Coronary artery (tissue), 2 donors: ENCODE measurements at regions not wholly inside any gene's neighbourhood (a gene's known extent, or its start where the extent isn't known, plus 50 kb on each side); places are given as distances from the start of the nearest gene placed in this dataset.

Experiments
- DNase-seq: peaks from one replicate; pipeline ENCODE4 v3.0.0-alpha.2; 2017; ENCODE audit warnings: low spot score
- H3K27ac ChIP-seq, 2 donors: fragments of 200-600 bp; sonication (generic); one replicate each; pipeline ENCODE4 v1.5.1; 2016 to 2019
- H3K4me3 ChIP-seq: fragments of 200-600 bp; sonication (generic); 2 replicates; pipeline ENCODE4 v1.5.1; 2016; ENCODE audit warnings: mild to moderate bottlenecking, moderate library complexity
- TF ChIP-seq, protein P1 (sequence below): fragments of 200-600 bp; sonication (generic); IDR thresholded peaks from one replicate; pipeline ENCODE4 v1.5.1; 2019; ENCODE audit warnings: antibody characterized with exemption

DNA sequence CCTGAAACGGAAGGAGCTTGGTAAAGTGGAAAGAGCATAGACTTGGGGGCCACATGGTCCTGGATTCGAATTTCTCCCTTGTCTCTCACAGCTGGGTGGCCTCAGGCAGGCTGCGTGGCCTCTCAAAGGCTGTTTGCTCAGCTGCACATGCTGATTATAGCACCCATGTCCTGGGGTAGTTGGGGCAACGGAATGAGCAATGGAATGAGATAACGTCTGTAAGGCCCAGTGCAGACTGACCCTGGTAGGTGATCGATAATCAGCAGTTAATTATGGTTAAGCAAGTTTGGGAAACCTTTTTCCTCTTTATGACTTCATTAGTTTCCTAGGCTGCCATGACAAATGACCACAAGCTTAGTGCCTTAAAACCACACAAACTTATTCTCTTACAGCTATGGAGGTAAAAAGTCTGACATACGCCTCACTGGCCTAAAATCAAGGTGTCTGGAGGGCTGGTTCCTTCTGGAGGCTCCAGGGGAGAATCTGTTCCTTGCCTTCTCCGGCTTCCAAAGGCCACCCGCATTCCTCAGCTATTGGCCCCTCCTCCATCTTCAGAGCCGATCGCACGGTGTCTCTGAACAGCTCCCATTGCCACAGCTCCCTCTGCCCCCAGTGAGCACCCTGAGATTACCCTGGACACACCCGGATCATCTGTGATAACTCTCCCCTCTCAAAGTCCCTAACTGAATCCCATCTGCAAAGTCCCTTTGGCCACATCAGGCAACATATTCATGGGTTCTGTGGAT lies 294.9 kb upstream of the FOXF1 start:
- no peak overlapping the region for H3K4me3 ChIP-seq
- peak overlapping the region in 1 of 2 donors; percentile 28 for H3K27ac ChIP-seq
- no peak for DNase-seq
- TF ChIP-seq, protein P1, sequence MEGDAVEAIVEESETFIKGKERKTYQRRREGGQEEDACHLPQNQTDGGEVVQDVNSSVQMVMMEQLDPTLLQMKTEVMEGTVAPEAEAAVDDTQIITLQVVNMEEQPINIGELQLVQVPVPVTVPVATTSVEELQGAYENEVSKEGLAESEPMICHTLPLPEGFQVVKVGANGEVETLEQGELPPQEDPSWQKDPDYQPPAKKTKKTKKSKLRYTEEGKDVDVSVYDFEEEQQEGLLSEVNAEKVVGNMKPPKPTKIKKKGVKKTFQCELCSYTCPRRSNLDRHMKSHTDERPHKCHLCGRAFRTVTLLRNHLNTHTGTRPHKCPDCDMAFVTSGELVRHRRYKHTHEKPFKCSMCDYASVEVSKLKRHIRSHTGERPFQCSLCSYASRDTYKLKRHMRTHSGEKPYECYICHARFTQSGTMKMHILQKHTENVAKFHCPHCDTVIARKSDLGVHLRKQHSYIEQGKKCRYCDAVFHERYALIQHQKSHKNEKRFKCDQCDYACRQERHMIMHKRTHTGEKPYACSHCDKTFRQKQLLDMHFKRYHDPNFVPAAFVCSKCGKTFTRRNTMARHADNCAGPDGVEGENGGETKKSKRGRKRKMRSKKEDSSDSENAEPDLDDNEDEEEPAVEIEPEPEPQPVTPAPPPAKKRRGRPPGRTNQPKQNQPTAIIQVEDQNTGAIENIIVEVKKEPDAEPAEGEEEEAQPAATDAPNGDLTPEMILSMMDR, result no peak

DNA sequence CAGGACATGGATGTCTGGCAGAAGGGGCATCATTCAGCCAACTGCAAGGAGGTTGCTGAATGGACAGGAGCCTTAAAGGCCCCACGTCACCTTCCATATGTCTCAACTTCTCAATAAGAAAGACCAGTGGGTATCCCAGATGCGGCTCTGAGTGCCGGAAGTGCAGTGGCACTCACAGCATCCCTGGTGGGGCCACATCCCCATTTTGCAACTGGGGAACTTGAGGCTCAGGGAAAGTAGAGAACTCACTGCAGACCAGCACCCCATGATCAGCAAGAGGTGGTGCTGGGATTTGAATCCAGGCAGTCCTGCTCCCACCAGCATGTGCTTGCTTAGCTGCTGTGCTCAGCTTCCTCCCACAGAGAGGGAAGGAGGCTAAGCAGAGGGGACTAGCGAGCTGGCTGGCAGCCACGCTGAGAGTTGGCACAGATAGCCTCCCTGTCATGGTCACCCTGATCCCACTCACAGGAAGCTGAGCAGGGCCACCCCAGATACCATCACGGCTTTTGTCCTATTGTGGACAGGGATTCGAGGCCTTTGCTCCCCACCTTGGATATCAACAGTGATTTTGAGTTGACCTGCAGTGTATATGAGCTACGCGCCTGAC lies 294.2 kb upstream of the FOXF1 start:
- no peak overlapping the region for H3K4me3 ChIP-seq
- no peak for DNase-seq
- TF ChIP-seq, protein P1, result no peak
- H3K27ac ChIP-seq, result no peak overlapping the region

DNA sequence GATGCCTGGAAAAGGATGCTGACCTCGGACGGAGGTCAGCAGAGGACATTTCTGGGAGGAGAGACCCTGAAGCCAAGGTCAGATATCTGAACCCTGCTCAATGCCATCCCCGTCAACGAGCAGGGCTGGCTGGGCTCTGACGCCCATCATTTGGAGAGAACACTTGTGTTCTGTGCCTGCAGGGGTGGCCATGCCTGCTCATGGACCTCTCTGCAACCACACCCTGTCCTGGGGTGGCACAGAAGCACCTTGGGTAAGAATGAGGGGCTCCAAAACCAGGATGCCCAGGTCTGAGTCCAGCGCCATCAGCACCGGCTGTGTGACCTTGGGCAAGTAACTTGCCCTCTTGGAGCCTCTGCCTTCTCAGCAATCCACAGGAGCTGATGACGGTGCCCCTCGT lies 293.7 kb upstream of the FOXF1 start:
- TF ChIP-seq, protein P1, result no peak
- no peak for DNase-seq
- Histone ChIP-seq H3K4me3 (no peak overlapping the region), H3K27ac (no peak overlapping the region)

DNA sequence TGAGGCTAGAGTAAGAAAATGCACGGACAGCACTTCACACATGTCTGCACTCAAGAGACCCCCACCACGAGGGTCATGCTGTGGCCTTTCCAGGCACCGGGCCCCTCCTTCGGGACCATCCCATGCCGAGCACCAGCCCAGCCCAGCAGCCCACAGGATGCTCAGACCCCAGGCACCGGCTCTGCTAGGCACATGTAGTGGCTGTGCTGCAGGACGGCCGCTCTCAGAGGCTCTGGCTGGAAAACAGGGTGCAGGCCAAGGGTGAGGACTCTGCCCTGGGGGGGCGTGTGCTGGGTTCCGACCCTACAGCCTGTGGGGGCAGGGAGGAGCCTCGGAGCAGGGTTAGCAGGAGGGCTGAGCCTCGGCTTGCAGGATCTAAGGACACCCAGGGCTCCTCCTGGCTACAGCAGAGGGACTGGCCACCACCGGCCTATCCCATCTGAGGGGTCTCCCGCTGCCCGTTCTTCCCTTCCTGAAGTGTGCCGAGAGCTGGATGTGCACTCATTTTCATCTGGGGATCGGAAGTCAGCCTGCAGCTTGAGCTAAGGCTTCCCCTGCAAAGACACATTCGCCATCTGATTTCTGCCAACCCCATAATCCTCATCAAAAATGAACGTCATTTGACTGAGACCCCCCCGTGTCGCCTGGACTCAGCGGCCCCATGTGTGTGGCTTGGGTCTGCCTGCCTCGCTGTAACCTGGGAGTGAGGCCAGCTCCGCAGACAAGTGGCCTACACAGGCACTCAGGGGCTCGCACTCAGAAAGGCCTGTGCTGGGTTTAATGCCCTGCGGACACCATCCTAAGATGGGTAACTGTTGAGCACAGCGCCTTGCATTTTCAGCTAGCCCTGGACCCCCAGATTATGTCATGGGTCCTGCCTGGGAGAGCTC lies 293.1 kb upstream of the FOXF1 start:
- no peak for DNase-seq
- TF ChIP-seq, protein P1, result no peak
- Histone ChIP-seq H3K27ac (no peak overlapping the region), H3K4me3 (no peak overlapping the region)

DNA sequence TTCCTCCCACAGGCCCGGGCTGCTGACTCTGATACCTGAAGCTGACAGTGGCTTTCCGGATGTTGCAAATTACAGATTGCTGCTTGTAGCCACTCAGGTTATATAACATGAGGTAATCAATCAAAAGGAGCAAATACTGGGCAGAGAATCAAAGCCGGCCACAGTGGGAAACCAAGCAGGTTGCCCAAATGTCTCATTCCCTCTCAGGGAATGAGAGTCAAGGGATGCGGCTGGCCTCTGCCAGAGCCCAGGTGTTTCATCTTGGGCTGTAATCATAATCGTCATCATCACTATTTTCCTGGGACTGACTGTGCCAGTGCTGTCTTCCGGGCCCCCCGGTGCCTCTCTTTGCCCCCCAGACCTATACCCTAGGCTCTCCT lies 292.4 kb upstream of the FOXF1 start:
- H3K27ac ChIP-seq, result no peak overlapping the region
- no peak for DNase-seq
- H3K4me3 ChIP-seq, result no peak overlapping the region
- TF ChIP-seq, protein P1, result no peak

DNA sequence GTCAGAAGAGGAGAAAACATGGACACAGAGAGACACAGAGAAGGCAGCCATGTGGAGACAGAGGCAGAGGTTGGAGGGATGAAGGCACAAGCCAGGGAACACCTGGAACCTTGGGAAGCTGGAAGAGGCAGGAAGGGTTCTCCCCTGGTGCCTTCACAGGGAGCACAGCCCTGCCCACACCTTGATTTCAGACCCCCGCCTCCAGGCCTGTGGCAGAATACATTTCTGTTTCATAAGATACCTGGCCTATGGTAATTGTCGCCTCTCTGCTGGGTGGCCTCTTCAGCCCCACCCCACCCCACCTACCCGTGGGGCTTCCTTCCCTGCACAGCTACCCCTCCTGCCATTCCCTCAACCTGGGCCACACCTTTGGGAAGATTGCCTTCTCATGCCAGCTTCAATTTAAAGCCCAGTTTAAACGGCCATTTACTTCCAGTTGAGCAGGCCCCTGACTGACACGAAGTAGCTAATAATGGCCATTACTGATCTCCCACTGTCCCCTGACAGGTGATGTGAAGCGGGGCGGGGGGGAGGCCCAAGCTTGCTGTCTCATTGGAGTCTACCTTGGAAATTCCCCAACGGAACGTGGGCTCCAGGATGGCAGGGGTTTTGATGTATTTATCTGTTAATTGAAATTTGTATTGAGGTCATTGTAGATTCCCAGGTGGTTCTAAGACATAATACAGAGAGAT lies 291.7 kb upstream of the FOXF1 start:
- no peak for DNase-seq
- TF ChIP-seq, protein P1, result no peak
- no peak overlapping the region for H3K4me3 ChIP-seq
- H3K27ac ChIP-seq, result no peak overlapping the region
